SK-N-DZ (cell line): ENCODE measurements at regions not wholly inside any gene's neighbourhood (a gene's known extent, or its start where the extent isn't known, plus 50 kb on each side); places are given as distances from the start of the nearest gene placed in this dataset.
"Not testable (repeated sequence)": the region's sequence is repeated elsewhere in the genome, so short reads cannot be mapped to it uniquely, and the experiment has no call there.

Experiments
- DNase-seq: peaks from one replicate; pipeline ENCODE4 v3.0.0-alpha.2; 2015; ENCODE audit warnings: low spot score

DNA sequence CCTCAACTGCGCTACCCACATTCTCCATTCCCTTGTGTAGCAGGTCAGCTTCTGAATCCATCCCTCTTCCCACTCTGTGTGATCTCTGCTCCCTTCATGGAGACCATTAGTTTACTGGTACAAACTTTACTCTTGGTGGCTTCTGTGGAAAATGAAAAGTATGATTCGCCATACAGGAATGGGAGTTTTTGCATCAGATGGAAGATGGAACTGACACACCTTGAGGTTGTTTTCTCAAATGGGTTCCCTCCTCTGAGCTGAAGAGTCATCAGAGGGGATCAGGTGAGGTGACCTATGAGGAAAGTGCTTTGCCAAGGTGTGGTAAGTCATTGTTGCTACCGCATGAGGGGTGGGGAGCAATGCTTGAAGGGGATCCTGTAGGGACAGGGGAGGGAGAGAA, 266.8 kb downstream of the INHBA start:
- DNase-seq, result no peak

DNA sequence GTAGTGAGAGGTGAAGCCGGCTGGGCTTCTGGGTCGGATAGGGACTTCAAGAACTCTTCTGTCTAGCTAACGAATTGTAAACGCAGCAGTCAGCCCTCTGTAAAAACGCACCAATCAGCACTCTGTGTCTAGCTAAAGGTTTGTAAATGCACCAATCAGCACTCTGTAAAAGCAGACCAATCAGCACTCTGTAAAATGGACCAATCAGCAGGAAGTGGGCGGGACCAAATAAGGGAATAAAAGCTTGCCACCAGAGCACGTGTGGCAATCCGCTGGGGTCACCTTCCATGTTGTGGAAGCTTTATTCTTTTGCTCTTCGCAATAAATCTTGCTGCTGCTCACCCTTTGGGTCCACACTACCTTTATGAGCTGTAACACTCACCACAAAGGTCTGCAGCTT, 267.9 kb downstream of the INHBA start:
- DNase-seq, result not testable (repeated sequence)

DNA sequence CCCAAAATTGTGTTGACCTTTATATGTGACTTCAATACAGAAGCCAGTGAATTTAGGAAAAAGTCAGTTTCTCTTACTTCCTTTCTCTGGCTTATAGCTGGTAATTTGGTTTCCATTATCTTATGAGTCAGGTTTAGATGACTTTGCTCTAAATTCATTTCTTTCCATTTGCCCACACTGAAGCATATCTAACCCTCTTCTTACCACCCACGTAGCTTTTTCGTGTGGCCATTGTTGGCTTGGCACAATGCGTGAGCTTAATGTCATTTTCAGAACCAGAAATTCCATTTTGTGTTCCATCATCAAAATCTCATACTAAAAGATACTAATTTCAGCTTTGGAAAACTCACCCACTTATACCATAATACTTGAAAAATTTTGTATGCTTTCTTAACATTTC, 271.2 kb downstream of the INHBA start:
- no peak for DNase-seq

DNA sequence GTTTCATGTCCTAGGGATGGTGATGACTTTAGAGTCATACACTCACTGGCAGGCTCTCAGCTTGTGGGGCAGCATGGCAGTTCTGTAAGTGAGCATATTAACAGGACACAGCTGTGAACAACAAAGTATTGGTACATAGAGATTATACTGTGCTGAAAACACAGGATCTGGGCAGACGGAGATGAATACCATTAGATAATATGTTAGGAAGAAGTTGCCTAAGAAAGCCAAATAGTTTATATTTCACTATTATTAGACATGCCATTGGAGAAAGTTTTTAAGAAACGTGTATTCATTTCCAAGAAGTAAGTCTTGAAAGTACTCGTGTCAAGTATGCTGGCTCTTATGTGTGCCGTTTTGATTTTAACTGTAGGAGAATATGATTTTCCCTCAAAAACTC, 274.5 kb downstream of the INHBA start:
- no peak for DNase-seq

DNA sequence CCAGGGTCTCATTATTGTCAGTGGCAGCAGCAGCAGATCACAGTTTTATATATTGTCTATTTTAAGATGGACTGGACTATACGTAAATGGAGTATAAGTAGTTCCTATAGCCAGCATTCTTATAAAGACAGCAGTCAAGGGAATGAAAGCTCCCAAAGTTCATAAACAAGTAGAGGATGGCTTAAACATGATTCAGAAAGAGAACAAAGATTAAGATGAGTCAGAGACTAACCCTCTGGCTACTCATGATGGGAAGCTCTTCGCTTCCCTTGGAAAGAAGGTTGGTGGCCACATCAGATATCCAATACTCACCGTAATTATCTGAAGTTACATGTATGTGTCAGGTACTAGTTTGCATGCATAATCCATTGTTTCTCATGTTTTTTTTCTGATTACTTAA, 277.0 kb downstream of the INHBA start:
- DNase-seq, result no peak

DNA sequence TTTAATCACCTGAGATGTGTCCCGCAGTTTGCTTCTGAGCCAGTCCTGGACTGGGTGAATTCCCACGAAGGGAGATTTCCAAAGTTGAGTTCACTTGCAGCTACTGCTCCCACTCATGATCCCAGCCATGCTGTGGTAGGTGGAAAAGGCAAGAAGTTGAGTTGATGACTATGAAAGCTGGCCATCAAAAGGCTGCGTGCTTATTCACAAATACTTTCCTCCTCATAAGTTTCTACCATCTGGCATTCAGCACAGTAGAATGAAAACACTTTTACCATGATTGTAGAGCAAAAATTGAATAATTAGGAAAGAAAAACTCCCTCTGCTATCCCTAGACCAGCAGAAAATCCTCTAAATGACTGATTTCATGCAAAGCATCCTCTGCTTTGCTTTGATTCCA, 281.8 kb downstream of the INHBA start:
- no peak for DNase-seq

DNA sequence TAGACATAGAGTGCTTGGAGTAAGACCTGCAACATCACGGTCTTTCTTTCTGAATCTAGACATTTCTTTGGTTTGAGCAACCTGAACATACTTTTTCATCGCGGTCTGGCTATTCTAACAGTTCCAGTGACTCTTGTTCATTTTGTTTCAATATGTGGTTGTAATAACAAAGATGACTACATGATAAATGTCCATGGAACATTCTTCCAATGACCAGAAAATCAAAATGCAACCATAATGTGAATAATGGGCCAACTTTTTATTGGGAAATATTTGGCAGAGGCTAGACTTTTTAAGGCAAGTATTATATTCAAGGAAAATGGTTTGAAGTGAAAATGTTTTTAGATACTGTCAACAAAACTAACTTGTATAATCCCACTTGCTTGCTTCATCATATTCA, 282.5 kb downstream of the INHBA start:
- DNase-seq, result no peak

DNA sequence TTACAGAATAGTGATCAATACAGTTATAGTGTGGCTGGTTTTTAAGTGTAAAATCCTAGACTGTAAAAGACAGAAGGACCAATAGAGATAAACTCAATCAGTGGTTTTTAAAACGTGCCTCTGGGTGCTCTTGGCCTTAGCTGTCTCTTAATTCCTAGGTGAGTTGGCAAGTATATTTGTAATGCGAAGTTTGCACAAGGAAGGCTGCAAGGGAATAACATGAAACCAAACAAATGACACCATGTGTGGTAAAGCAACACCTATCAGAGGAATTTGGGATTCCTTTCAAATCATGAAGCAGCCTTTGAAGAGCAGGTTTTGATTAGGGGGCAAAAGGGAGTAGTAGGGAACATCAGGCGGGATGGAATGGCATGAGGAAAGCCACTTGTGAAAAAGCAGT, 284.6 kb downstream of the INHBA start:
- DNase-seq, result no peak

DNA sequence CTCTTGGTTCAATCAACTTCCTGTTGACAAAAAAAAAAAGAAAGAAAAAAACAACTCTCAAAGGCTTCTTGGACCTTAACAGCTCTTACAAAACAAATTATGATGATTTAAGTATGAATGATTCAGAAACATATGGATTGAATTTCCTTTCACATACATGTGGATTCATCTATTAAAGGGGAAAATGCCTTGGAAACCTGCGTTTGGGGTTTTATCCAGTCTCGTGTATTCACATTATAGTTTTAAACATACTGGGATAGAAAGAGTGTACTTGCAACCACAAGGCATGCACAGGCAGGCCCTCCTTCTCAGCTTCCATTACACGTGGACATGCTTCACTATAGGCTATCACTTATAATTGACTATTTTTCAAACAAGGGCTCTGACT, 286.7 kb downstream of the INHBA start:
- no peak for DNase-seq

DNA sequence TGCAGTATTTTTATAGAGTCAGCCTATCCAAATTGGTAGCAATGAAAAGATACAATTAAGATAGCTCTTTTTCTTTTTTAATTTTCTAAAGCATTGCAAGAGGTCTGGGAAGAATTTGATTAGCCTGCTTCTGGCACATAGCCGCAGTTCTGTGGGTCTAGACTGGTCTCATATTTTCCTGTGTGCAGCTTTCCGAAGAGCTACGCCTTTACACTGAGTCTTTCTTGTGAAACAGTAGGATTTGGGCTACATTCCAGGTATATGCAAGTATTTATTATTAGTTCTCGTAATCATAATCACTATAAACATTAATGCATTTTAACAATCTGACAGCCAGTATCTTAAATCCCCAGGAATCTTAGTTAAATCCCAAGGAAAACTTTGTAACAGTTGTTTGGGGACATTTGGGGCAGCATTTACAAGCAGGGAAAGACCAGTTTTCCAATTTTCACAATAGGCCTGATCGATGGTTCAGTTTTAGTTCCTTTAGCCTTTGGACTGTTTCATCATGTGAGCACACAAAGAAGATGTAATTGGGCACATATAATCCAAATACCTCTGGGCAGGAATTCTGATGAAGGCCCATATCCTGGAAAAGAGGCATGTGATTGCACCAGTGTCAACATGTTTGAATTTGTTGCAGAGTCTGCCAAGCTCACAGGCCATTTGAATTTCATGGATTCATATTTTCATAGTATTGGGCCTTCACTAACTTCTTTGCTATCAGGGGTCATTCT, 287.3 kb downstream of the INHBA start:
- DNase-seq, result no peak

DNA sequence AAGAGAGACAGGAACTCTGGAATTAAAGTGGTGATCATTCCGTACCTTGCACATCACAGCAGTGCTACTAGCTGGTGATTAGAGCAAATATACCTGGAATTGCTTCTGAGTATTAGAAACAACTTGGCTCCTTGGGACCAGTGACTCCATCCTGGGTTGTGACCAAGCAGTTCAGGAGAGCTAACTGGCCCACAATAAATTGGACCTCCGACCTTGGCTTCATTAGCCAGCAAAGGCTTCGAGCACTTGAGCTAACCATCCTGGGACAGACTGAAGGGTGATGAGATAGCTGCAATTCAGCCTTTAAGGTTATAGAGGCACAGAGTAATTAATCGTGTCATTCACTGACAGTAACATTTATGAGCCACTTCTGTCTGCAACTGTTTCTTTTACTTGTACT, 287.8 kb downstream of the INHBA start:
- no peak for DNase-seq

DNA sequence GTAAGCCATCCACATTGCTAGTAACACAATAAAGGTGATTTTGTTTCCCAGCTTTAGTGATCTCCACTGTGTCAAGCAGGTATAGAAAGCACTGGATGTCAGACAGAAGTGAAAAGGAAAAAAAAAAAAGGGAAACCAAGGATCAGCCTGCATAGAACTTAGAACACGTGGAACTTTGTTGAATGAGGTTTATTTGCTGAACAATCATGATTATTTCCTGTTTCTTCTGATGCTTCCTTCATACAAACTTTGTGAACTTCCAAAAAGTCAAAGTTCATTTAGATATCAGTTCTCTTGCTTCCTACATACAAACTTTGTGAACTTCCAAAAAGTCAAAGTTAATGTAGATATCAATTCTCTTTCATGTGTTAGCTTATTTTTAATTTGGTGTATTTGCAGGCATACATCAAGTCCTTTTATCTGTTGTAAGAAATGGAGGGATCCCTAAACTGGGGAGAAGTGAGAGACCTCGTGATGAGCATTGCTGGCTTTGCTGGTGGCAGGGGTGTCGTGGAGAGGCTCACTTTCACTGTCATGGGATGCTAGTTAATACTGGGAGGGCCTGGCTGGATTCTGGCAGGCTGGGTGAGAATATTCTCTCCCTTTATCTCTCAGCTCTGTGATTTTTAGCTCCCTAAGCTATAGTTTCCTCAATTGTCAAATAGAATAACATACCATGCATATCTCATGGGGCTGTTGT, 298.4 kb downstream of the INHBA start:
- no peak for DNase-seq

DNA sequence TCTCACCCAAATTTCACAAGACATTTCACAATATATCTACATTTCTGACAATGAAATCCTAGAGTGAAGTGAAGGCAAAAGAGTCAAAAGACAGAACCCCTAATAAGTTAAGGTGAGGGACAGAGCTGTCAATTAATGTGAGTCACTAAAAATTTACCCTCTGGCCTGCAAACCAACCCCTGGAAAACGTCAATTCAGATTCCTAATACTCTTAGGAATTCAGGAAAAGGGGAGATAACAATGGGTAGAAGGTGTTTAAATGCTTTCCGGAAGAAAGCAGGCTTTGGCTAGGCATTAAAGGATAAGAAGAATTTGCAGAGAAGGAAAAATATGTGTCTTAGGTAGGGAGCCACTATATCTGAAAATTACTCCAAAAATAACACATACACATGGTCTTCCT, 299.6 kb downstream of the INHBA start:
- no peak for DNase-seq

DNA sequence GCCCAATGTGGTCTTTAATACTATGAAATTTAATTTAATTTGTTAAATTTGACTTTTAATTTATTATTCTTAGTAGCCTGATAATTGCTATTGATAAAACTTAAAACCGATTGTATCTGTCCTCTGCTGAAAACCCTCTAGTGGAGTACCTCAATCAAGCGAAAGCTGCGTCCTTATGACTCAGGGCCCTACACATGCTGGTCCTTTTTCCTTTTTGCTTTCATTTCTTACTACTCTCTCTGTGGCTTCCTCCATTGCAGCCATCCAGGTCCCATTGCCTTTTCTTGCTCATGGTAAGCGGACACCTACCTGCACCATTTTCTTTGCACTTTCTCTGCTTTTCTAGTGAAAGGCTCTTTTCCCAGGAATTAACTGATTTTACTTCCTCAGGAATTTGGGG, 301.1 kb downstream of the INHBA start:
- DNase-seq, result no peak

DNA sequence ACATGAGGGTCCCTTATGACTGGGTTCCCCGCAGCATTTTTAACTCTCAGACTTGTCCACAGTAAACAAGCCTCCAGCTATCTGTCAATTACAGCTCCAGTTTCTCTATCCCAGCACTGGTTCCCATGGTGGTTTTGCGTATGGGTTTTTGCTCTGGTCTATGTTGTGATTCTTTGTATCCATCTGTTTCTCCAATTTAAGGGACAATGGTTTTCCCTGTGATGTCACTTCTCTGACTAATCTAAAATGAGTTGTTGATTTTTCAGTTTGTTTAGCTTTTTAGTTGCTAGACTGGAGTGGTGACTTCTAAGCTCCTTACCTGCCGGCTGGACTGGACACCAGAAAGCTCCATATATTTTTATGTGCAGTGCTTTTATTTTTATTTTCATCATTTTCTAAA, 303.7 kb downstream of the INHBA start:
- no peak for DNase-seq

DNA sequence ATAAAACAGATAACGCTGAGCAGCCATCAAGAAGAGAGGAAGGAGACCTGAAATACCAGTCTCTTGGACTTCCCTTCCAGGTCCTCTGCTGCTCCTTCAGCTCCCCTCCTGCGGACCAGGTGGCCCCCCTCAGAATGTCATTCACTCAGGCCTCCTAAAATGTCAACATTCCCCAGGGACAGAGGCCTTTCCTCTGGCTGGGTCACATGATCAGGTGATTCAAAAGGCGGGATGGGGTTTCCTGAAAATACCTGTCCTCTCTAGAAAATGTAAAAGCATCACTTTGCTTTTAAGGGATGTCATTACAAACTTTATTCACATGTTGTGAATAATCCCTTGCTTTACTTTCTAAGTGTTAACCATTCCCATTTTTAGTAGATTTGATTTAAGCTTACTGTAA, 311.1 kb downstream of the INHBA start:
- no peak for DNase-seq

DNA sequence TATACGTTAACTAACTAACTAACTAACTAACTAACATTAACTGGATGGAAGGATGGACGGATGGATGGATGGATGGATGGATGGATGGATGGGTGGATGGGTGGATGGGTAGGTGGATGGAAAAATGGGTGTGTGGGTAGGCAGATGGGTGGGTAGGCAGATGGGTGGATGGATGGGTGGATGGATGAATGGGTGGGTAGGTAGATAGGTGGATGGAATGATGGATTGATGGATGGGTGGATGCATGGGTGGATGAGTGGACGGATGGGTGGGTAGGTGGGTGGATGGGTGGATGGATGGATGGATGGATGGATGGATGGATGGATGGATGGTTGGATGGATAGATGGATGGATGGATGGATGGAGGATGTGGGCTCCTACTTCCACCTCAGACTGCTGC, 314.0 kb downstream of the INHBA start:
- not testable (repeated sequence) for DNase-seq

DNA sequence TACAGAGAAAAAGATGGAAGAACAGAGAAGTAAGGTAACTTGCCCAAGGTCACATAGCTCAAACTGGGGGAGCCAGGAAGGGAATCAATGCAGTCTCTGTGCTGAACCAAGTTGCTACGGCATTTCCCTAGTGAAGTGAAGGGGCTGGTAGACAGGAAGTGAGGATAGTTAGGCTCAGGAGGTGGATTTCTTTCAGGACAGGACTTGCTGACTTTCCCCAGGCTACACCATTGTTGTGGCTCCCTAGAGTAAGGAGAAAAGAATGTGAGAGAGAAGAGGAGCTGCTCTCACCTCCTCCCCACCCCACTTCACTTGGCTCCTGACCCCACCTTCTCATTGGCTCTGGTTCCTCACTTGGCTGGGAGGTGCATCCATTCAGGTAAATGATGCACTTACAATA, 316.9 kb downstream of the INHBA start:
- DNase-seq, result no peak

DNA sequence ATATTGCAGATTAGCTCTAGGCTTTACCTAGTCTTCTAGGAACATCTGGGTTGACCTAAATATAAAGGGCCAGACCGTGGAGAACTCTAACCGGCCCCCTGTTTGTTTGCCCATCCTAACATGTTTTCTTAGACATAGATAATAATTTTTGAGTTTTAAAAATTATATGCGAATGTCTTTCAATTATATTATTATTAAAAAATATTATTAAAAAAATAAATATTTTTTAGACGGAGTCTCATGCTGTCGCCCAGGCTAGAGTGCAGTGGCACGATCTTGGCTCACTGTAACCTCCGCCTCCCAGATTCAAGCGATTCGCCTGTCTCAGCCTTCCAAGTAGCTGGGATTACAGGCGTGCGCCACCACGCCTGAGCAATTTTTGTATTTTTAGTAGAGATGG, 318.5 kb downstream of the INHBA start:
- DNase-seq, result no peak

DNA sequence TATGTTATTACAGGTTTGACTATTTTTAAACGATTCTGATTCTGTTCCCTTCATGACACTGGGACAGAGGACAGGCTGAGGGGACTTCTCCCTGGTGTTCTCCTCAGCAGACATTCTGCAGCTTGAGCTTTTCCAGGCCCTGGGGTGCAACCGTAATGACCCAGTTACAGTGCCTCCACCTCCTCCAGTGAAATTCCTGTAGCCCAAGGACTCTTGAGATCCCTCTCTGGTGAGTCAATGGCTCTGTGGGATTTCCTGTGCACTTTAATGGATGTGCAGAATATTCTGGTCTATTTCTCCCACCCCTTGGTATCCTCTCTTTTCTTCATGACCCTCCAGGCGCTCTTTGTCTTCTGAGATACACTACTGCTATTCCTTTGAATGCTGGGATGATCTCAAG, 319.3 kb downstream of the INHBA start:
- DNase-seq, result no peak

DNA sequence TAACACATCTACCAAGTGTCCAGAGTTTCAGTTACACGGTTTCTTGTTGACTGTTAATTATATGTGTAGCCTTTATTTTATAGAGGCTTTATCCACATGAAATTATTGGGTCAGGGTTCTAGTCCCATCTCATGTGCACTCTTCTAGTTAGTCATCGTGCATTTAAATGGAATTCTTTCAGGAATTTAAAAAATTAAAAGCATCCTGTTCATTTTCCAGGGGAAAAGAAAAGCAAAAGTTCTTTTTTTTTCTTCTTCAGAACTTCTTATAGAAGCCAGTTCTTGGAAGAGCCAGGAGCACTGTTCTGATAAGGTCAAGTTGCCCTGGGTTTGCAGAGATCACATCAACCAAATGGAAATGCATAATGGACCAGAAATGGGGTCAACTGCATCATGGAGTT, 324.7 kb downstream of the INHBA start:
- no peak for DNase-seq

DNA sequence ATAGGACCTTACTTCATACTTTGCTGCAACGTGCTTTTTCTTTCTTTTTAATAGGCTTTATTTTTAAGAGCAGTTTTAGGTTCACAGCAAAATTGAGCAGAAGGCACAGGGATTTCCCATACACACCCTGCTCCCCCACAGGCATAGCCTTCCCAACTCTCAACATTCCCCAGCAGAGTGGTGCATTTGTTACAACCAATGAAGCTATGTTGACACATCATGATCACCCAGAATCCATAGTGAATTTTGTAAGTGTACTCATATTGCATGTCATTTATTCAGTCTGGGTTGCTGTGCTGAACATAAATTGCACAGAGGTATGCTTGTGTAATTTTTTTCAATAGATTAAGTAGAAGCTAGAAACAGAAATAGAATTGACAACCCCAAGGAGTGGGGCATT, 327.3 kb downstream of the INHBA start:
- no peak for DNase-seq

DNA sequence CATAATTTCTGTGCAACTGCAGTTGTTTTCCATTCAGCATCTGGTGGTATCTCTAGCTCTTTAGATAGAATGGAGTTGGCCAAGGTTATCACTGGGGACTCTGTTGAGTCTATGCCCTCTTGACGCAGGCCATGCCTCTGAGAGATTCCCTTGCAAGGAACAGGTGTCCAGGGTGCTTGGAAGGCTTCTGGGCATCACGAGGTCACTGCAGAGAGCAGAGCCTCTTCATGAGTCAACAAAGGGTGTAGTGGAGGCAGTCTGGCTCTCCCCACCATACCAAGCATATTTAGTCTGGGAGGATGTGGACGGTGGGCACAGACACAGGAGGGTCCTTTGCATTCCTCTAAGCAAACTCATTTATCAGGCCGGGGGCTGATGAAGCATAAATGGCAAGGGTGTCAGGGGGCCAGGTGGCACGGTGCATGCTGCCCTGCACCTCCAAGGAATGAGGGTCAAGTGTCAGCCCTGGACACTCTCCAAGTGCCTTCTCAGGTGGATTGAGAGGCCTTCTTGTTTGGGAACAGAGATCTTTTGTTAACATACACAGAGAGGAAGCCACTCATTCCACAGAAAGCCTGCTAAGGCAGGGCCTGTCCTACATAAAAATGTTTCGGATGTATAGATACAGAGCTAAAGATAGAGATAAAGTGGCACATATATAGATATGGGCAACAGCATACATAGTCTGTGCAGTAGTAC, 328.6 kb downstream of the INHBA start:
- DNase-seq, result no peak
